Ramos (cell line): ENCODE measurements at regions not wholly inside any gene's neighbourhood (a gene's known extent, or its start where the extent isn't known, plus 50 kb on each side); places are given as distances from the start of the nearest gene placed in this dataset.
"Not testable (repeated sequence)": the region's sequence is repeated elsewhere in the genome, so short reads cannot be mapped to it uniquely, and the experiment has no call there.

Source experiments
- in situ Hi-C: fragments of 300-500 bp; cut with MboI; formaldehyde crosslinking; loops from one replicate; pipeline ENCODE4 v1.14.3; 2022; ENCODE audit warnings: low sequenced_read_pairs; ENCODE audit not compliant: unreplicated experiment

GRCh38 chr1:14415396-14415795 lies 183.1 kb upstream of the KAZN start:
- in situ Hi-C loops, result no loop called here

DNA sequence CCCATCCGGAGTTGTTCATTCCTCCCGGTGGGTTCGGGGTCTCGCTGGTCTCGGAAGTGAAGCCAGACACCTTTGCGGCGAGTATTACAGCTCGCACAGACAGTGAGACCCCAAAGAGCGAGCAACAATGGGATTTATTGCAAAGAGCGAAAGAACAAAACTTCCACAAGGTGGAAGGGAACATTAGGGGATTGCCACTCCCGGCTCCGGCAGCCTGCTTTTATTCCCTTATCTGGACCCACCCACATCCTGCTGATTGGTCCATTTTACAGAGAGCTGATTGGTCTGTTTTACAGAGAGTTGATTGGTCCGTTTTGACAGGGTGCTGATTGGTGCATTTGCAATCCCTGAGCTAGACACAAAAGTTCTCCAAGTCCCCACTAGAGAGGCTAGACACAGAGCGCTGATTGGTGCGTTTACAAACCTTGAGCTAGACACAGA lies 178.7 kb upstream of the KAZN start:
- in situ Hi-C loops, result not testable (repeated sequence)

DNA sequence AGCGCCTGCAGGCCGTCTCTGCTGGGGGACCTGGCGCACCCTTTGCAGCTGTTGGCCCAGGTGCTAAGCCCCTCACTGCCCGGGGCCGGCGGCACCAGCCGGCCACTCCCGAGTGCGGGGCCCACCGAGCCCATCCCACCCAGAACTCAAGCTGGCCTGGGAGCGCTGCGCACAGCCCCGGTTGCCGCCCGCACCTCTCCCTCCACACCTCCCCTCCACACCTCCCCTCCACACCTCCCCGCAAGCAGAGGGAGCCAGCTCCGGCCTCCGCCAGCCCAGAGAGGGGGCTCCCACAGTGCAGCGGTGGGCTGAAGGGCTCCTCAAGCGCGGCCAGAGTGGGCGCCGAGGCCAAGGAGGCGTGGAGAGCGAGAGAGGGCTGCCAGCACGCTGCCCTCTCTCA lies 177.8 kb upstream of the KAZN start:
- in situ Hi-C loops, result no loop called here

- in situ Hi-C loops, result no loop called here
Measured at GRCh38 chr1:14421295-14421976, 177.0 kb upstream of the KAZN start.

GRCh38 chr1:14421977-14422609 lies 176.4 kb upstream of the KAZN start:
- in situ Hi-C loops, result no loop called here

- in situ Hi-C loops, result no loop called here
Measured at GRCh38 chr1:14424325-14425002, 174.0 kb upstream of the KAZN start.

DNA sequence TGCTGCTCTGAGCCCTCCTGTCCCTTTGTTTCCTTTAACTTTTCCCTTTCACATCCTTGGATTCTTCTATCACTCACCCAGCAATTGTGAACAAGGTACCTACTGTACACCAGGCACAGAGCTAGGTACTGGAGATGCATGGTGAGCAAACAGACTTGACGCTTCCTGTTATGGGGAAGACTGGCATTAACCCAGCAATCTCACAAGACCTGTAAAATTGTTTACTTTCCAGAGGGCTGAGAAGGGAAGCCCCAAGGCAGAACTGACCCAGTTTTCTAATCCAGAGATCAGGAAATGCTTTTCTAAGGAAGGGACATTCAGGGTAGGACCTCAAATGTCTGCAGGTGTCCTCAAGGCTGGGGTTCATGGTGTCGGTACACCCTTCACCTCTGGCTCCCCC lies 171.6 kb upstream of the KAZN start:
- in situ Hi-C loops, result no loop called here

GRCh38 chr1:14429577-14429976 lies 168.9 kb upstream of the KAZN start:
- in situ Hi-C loops, result no loop called here

- in situ Hi-C loops, result not testable (repeated sequence)
Measured at GRCh38 chr1:14432728-14433127, 165.8 kb upstream of the KAZN start.

DNA sequence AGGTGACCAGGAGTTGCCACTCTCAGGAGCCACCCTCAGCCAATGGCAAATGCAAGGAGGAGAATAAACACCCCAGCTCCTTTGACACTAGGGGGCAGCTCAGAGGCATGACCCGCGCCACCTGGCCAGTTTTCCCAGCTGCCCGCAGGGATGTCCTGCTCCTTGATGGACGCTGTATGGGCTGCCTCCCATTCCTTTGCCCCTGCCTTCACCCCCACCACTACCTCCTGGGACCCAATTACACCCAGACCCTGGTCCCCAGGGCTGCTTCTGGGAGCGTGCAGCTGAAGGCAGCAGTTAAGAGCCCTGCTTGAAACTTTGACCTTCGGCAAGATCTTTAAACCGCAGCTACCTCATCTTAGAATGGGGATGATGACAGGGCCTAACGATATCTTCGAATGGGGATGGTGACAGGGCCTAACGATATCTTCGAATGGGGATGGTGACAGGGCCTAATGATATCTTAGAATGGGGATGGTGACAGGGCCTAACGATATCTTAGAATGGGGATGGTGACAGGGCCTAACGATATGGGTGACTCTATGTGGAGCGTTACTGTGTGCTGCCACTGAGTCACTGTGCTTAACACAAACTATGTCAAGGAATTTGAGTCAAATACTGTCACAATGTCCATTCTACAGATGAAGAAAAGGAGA lies 163.0 kb upstream of the KAZN start:
- in situ Hi-C loops, result no loop called here

DNA sequence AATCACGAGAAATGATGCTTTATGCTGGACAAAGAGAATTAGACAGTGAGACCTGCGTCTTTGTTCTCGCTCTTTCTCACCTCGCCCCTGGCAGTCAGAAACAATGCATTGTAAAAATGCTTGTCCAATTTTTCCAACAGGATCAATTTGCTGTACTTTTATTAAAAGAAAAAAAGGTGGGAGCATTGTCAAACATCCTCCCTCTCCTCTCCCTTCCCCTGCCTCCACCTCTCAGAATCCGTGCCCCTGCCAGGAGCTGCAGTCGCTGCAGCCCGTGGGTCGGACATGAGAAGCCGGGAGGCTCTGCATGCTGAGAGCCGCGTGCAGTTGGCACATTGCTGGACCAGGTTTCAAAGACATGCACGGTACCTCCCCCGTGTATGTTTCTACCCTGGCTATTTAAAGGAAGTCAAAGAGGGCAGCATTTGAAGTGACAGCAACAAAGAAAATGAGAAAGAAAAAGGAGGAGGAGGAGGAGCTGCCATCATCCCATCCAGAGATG lies 161.0 kb upstream of the KAZN start:
- in situ Hi-C loops, result no loop called here

DNA sequence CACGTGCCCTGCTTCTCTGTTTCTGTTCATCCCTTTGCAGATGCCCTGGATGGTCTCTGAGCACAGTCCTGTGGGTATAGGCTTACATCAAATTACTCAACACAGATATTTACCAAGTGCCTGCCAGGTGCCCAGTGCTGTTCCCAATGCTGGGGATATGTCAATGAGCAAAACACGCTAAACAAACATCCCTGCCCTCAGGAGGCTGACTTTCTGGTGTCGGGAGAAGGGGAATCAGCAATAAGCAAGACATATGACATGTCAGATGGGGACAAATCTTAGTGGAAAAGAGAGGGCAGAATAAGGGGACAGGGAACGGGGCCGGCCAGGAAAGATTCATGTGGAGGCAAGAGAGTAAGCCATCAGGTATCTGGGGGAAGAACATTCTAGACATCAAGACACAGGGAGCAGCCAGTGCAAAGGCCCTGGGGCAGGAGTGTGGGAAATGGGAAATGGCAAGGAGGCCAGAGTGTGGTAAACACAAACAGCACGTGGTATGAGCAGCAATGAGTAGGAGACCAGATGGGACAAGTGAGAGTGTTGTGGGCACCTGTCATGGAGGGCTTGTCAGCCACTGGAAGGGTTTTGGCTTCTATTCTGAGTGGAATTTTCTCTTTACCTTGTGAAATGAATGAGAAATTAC lies 160.2 kb upstream of the KAZN start:
- in situ Hi-C loops, result no loop called here

- in situ Hi-C loops, result no loop called here
Measured at GRCh38 chr1:14439015-14439414, 159.5 kb upstream of the KAZN start.

GRCh38 chr1:14440166-14440565 lies 158.3 kb upstream of the KAZN start:
- in situ Hi-C loops, result no loop called here

- in situ Hi-C loops, result no loop called here
Measured at GRCh38 chr1:14440731-14441130, 157.8 kb upstream of the KAZN start.

DNA sequence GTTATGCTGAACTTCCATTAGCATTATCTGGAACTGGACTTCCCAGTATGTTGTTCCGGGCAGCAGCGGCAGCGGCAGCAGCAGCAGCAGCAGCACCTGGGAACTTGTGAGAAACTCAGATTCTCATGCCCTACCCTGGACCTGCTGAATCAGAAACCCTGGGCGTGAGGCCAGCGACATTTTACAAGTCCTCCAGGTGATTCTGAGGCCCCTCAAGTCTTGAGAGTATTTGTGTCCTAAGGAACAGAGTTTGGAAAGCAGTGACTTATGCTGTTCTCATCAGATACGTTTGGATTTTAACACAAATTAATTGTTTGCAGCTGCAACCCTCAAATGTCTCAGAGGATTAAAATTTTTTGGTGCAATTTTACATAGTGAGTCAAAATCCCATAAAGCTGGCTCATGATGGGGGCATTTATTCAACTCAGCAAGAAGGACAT lies 157.2 kb upstream of the KAZN start:
- in situ Hi-C loops, result no loop called here

GRCh38 chr1:14442669-14443068 lies 155.8 kb upstream of the KAZN start:
- in situ Hi-C loops, result no loop called here

DNA sequence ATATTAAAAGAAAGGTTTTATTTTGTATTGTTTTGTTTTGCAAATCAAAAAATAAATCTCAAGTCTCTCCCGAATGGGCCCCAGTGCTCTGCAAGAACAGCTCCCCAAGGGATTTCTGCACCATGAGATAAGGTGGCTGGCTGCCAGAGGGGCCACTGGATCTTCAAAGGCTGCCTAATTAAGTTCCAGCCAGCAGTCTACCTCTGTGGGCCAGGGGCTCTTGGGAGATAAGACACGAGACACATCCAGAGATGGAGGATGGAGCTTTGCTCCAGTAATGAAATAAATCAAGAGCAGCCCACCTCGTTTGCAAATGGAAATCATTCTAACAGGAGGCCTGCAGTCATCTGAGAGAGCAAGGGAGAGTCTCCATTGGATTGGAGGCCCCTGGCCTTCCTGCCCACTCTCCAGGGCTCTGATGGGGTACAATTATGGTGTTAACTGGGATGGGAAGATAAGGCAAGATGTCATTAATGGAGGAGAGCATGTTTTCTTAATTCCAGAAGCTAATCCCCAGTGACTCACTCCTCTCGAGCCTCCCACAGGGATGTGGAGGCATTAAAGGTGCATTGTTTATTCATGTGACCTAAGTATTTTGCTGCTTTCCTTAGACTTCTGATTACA lies 155.2 kb upstream of the KAZN start:
- in situ Hi-C loops, result no loop called here

DNA sequence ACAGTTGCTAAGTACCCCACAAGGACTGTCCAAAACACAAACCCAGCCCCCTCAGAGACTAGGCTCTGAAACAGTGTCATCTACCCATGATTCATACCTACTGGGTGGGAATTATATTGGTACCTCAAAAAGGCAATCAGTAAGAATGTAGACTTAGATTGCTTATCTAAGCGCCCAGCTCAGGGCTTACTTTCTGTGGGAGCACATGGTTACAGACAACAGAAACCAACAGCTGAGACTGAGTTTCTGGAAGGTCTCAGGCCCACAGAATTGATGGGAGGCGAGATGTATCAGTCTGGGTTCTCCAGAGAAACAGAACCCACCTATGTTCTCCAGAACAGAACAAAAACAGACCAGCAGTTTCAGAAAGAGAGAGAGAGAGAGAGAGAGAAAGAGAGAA lies 147.3 kb upstream of the KAZN start:
- in situ Hi-C loops, result no loop called here

DNA sequence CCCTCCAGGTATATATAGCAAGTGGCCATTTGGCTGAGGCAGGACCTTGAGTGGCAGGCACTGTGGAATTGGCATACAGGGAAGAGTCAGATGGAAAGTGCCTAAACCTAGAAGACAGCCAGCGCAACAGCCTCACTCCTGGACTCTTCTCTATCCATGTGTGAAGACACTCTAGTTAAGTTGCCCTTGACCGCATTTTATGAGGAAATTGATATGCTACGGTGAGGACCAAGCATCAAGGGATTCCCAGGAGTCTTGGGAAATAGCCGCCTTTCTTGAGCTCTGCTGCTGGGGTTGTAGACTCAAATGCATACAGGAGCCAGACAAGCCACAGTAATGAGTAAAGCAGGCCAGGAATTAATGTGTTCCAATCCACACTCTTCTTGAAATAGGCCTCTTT lies 145.9 kb upstream of the KAZN start:
- in situ Hi-C loops, result no loop called here
